Breast epithelium (tissue), 4 donors: ENCODE measurements at regions not wholly inside any gene's neighbourhood (a gene's known extent, or its start where the extent isn't known, plus 50 kb on each side); places are given as distances from the start of the nearest gene placed in this dataset.

Experiments used
- DNase-seq, 2 donors: peaks; one replicate each; pipeline ENCODE4 v3.0.0-alpha.2; 2019; ENCODE audit warnings: low spot score in 2 of 2
- H3K27ac ChIP-seq, 2 donors: fragments of 200-600 bp; sonication (generic) in 1 of 2; one replicate each; pipeline ENCODE4 v1.5.1; 2016 to 2019; ENCODE audit warnings: mild to moderate bottlenecking in 1 of 2
- H3K27me3 ChIP-seq, 2 donors: fragments of 200-600 bp; sonication (generic) in 1 of 2; one replicate each; pipeline versions ENCODE4 v1.5.1 to v1.6.0; 2017 to 2019; ENCODE audit warnings: control low read depth in 1 of 2, mild to moderate bottlenecking in 1 of 2
- H3K36me3 ChIP-seq: fragments of 200-600 bp; one replicate; pipeline ENCODE4 v1.5.1; 2019
- H3K4me1 ChIP-seq, 2 donors: fragments of 200-600 bp; sonication (generic); one replicate each; pipeline ENCODE4 v1.5.1; 2016 to 2019; ENCODE audit warnings: control low read depth in 1 of 2
- H3K4me3 ChIP-seq, 3 donors: fragments of 200-600 bp; sonication (generic); 1 replicate in 2 of 3; 2 replicates in 1 of 3; pipeline ENCODE4 v1.5.1; 2016 to 2019; ENCODE audit warnings: mild to moderate bottlenecking in 3 of 3, moderate library complexity in 2 of 3
- H3K9me3 ChIP-seq, 2 donors: fragments of 200-600 bp; sonication (generic) in 1 of 2; one replicate each; pipeline ENCODE4 v1.5.1; 2016 to 2019; ENCODE audit warnings: control low read depth in 1 of 2
- CTCF ChIP-seq, 3 donors: fragments of 450-650 bp; IDR thresholded peaks; one replicate each; pipeline ENCODE4 v1.5.1; 2016 to 2017; ENCODE audit warnings: antibody characterized with exemption in 3 of 3, mild to moderate bottlenecking in 3 of 3, moderate library complexity in 3 of 3
- POLR2A ChIP-seq: fragments of 450-650 bp; IDR thresholded peaks from one replicate; pipeline ENCODE4 v1.6.1; 2016; ENCODE audit warnings: antibody characterized with exemption, mild to moderate bottlenecking, moderate library complexity
- POLR2AphosphoS5 ChIP-seq, 3 donors: sonication (generic); formaldehyde crosslinking; IDR thresholded peaks; one replicate each; pipeline ENCODE4 v1.6.1; 2017; ENCODE audit warnings: antibody characterized with exemption in 3 of 3
- intact Hi-C: fragments of 100-400 bp; cut with DNase I; formaldehyde crosslinking; loops from one replicate; pipeline ENCODE4 v1.15.1; 2023; ENCODE audit warnings: low total_unique reads

DNA sequence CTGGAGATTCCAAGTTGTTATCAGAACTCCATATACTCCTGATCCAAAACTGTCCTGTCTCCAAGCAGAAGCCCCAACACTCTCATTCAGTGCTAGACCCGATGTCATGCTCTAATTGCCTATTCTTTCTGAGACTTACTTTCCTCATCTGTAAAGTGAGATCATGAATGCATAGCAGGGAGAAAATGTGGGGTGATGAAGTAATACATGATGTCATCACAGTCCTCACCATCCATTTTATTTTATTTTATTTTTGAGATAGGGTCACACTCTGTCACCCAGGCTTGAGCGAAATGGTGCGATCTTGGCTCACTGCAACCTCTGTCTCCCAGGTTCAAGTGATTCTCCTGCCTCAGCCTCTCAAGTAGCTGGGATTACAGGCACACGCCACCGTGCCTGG lies 1554.0 kb upstream of the ADGRL3 start:
- Histone ChIP-seq H3K4me3 (no peak overlapping the region), H3K4me1 (no peaks in the 10 kb centered on the region), H3K36me3 (no peaks in the 10 kb centered on the region), H3K27me3 (no peaks in the 10 kb centered on the region), H3K27ac (no peak overlapping the region), H3K9me3 (no peaks in the 10 kb centered on the region)
- intact Hi-C loops = no loop called here
- TF ChIP-seq POLR2AphosphoS5 (IDR thresholded peaks at IDR 0.05) (no peak), CTCF (IDR thresholded peaks at IDR 0.05) (no peak), POLR2A (no peak)
- DNase-seq = no peak

DNA sequence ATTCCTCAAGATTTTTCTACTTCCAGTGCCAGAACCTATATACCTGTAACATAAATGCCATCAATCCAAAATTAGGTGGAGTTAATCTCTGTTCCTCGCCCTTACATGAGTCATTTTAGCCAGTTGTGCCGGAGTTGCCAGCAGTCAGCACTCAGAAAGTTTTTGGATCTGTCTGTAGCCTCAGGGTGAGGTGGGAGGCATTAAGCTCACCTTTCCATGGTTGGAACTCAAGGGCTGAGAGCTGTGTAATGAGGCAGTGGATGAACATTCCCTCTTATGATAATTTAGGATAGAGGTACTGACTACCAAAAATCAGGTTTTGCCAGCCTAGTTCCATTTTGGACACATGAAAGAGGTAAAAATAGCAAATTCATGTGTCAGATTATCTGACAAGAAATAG lies 1553.1 kb upstream of the ADGRL3 start:
- Histone ChIP-seq H3K4me1 (no peaks in the 10 kb centered on the region), H3K27ac (no peak overlapping the region), H3K9me3 (no peaks in the 10 kb centered on the region), H3K36me3 (no peaks in the 10 kb centered on the region), H3K4me3 (no peak overlapping the region), H3K27me3 (no peaks in the 10 kb centered on the region)
- DNase-seq = no peak
- no peak for TF ChIP-seq POLR2A
- no peak for TF ChIP-seq CTCF (IDR thresholded peaks at IDR 0.05)
- TF ChIP-seq POLR2AphosphoS5 (IDR thresholded peaks at IDR 0.05) = no peak
- intact Hi-C loops = no loop called here

DNA sequence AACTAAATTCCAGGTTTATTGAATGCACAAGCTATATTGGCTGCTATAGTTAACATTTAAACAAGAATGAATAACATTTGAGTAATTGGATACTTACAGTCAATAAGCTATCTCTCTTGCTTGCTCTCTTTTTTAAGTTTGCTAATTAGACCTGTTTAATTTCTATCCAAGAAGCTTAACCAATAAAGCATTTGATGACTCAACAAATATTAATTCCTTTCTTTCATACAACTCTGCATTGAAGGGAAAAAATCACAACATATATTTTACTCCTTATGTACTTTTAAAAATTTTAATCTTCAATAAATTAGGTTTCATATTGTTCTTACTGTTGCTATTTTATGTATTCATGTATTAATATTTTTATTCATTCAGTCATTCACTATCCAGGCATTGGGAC lies 1552.6 kb upstream of the ADGRL3 start:
- H3K27ac ChIP-seq = no peak overlapping the region
- H3K27me3 ChIP-seq = no peaks in the 10 kb centered on the region
- H3K4me1 ChIP-seq = no peaks in the 10 kb centered on the region
- no peaks in the 10 kb centered on the region for H3K9me3 ChIP-seq
- TF ChIP-seq POLR2A (no peak), CTCF (IDR thresholded peaks at IDR 0.05) (no peak), POLR2AphosphoS5 (IDR thresholded peaks at IDR 0.05) (no peak)
- DNase-seq = no peak
- H3K36me3 ChIP-seq = no peaks in the 10 kb centered on the region
- H3K4me3 ChIP-seq = no peak overlapping the region
- intact Hi-C loops = no loop called here

GRCh38 chr4:59650861-59651260 lies 1549.3 kb upstream of the ADGRL3 start:
- TF ChIP-seq POLR2A (no peak), CTCF (IDR thresholded peaks at IDR 0.05) (no peak), POLR2AphosphoS5 (IDR thresholded peaks at IDR 0.05) (no peak)
- no peaks in the 10 kb centered on the region for H3K27me3 ChIP-seq
- H3K4me3 ChIP-seq = no peak overlapping the region
- H3K9me3 ChIP-seq = peaks cover 0 to 8% of the 10 kb centered on the region in 2 donors
- no peaks in the 10 kb centered on the region for H3K36me3 ChIP-seq
- H3K27ac ChIP-seq = no peak overlapping the region
- DNase-seq = no peak
- intact Hi-C loops = no loop called here
- no peaks in the 10 kb centered on the region for H3K4me1 ChIP-seq

- intact Hi-C loops = loop anchor here (5.0 kb wide), 1 partner anchor 409 kb away; no protein-coding TSS in a partner anchor
- Histone ChIP-seq H3K9me3 (peaks cover 0 to 8% of the 10 kb centered on the region in 2 donors), H3K4me1 (no peaks in the 10 kb centered on the region), H3K4me3 (no peak overlapping the region), H3K27me3 (no peaks in the 10 kb centered on the region), H3K27ac (no peak overlapping the region), H3K36me3 (no peaks in the 10 kb centered on the region)
- TF ChIP-seq CTCF (IDR thresholded peaks at IDR 0.05) = no peak
- TF ChIP-seq POLR2A = no peak
- no peak for TF ChIP-seq POLR2AphosphoS5 (IDR thresholded peaks at IDR 0.05)
- DNase-seq = no peak
Measured at GRCh38 chr4:59655996-59656395, 1544.1 kb upstream of the ADGRL3 start.
